ENCODE measurements at regions not wholly inside any gene's neighbourhood (a gene's known extent, or its start where the extent isn't known, plus 50 kb on each side); places are given as distances from the start of the nearest gene placed in this dataset.
"Not testable (repeated sequence)": the region's sequence is repeated elsewhere in the genome, so short reads cannot be mapped to it uniquely, and the experiment has no call there.

DNA sequence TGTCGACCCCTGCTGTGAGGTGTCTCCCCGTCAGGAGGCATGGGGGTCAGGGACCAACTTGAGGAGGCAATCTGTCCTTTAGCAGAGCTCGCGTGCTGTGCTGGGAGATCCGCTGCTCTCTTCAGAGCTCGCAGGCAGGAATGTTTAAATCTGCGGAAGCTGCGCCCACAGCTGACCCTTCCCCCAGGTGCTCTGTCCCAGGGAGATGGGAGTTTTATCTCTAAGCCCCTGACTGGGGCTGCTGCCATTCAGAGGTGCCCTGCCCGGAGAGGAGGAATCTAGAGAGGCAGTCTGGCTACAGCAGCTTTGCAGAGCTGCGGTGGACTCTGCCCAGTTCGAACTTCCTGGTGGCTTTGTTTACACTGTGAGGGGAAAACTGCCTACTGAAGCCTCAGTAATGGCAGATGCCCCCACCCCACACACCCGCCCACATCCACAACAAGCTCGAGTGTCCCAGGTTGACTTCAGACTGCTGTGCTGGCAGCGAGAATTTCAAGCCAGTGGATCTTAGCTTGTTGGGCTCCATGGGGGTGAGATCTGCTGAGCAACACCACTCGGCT lies 133.1 kb downstream of the CENPC start:
- DNase-seq (ENCODE audit: extremely low read depth in 1 of 2, low read depth in 1 of 2), result not testable (repeated sequence)

DNA sequence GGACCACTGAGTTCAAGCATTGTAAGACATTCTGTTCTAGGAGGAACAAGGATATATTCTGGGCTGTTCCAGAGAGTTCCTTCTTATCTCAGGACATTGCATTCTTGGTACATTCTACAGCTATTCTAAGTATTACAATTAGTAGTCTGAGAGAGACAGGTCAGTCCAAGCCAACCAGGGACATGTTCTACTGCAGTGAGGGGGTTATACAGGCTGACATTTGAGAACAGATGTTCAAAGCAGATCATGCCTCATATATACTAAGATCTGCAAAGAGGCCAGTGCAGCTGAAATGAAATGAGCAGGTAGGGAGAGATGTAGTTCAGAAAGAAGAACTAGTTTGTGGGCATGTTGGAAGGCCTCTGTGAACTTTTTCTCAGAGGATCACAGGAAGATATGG lies 142.0 kb downstream of the CENPC start:
- DNase-seq (ENCODE audit: extremely low read depth in 1 of 2, low read depth in 1 of 2), result no peak

GRCh38 chr4:67401902-67402301 lies 143.4 kb downstream of the CENPC start:
- no peak for DNase-seq (ENCODE audit: extremely low read depth in 1 of 2, low read depth in 1 of 2)

GRCh38 chr4:67397931-67398330 lies 147.4 kb downstream of the CENPC start:
- DNase-seq (ENCODE audit: extremely low read depth in 1 of 2, low read depth in 1 of 2), result no peak

DNA sequence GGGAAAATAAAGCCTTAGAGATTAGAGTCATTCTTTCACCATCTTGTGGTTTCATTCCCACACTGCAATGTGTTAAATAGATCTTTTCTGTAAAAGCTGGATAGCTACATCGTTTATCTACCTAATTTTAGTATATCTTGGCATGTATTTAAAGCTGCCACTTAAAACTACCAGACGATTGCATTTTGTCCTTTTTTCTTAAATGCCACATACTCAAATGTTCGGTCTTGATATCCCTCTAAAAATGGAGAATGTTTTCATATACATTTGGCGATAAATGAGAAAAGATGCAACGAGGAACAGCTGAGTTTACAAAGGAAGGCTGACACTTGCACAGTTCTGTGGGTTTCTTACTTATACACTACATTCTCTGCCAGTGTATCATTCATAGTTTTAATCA lies 148.3 kb downstream of the CENPC start:
- no peak for DNase-seq (ENCODE audit: extremely low read depth in 1 of 2, low read depth in 1 of 2)

GRCh38 chr4:67396008-67396407 lies 149.3 kb downstream of the CENPC start:
- no peak for DNase-seq (ENCODE audit: extremely low read depth in 1 of 2, low read depth in 1 of 2)

DNA sequence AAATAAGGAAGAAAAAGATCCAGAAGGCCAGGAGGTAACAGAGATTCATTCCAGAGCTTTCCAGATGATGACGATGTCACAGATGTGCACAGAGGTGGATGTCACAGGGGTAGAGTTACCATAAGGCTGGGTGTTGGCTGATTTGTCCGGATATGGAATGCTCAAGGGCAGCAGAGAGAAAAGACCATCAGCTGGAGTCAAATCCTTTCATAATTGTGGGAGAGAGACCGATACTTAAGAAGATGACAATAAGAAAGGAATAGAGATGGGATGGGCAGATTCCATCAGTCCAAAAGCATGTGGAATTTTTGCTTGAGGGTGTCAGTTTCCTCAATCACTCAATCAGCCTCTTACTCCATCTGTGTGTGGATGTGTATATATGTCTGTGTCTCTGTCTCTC lies 150.4 kb downstream of the CENPC start:
- no peak for DNase-seq (ENCODE audit: extremely low read depth in 1 of 2, low read depth in 1 of 2)

DNA sequence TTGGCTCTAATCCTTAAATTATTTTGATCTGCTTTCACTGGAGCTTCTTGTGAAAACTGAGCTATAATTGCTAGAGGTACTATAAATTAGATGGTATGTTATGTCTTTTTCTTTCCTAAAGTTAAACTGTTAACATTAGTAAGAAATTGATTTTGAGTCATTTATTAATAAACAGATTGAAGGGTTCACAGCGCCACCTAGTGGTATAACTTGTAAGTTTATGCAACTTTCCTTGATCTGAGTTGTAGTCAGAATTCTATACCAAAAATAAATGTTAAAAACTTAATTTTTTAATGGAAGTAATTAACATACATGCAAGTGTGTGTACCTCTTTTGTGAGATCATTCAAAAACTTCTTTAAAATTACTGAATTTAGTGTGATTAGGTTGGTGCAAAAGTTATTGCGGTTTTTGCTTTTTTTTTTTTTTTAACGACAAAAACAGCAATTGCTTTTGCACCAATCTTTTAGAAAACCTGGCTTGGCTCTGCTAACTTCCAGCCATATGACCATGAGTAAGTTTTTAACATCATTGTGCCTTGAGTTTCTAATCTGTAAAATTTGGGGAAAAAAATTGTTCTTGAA lies 151.5 kb downstream of the CENPC start:
- no peak for DNase-seq (ENCODE audit: extremely low read depth in 1 of 2, low read depth in 1 of 2)

GRCh38 chr4:67393007-67393406 lies 152.3 kb downstream of the CENPC start:
- no peak for DNase-seq (ENCODE audit: extremely low read depth in 1 of 2, low read depth in 1 of 2)

- not testable (repeated sequence) for DNase-seq (ENCODE audit: extremely low read depth in 1 of 2, low read depth in 1 of 2)
Observed at GRCh38 chr4:67381406-67381804, 163.9 kb downstream of the CENPC start.

DNA sequence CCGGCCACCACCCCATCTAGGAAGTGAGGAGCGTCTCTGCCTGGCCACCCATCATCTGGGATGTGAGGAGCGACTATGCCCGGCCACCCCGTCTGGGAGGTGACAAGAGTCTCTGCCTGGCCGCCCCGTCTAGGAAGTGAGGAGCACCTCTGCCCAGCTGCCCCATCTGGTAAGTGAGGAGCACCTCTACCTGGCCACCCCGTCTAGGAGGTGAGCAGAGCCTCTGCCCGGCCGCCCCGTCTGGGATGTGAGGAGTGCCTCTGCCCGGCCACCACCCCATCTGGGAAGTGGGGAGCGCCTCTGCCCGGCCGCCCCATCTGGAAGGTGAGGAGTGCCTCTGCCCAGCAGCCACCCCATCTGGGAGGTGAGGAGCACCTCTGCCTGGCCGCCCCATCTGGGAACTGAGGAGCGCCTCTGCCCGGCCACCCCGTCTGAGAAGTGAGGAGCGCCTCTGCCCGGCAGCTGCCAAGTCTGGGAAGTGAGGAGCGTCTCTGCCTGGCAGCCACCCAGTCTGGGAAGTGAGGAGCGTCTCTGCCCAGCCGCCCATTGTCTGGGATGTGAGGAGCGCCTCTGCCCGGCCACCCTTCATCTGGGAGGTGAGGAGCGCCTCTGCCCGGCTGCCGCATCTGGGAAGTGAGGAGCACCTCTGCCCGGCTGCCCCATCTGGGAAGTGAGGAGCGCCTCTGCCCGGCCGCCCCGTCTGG lies 164.4 kb downstream of the CENPC start:
- not testable (repeated sequence) for DNase-seq (ENCODE audit: extremely low read depth in 1 of 2, low read depth in 1 of 2)

DNA sequence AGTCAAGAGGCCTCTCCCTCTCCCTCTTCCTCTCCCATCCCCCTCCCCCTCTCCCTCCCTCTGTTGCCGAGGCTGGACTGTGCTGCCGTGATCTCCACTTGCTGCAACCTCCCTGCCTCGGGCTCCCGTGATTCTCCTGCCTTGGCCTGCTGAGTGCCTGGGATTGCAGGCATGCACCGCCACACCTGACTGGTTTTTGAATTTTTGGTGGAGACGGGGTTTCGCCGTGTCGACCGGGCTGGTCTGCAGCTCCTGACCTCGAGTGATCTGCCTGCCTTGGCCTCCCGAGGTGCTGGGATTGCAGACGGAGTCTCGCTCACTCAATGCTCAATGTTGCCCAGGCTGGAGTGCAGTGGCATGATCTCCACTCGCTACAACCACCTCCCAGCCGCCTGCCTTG lies 165.1 kb downstream of the CENPC start:
- no peak for DNase-seq (ENCODE audit: extremely low read depth in 1 of 2, low read depth in 1 of 2)

DNA sequence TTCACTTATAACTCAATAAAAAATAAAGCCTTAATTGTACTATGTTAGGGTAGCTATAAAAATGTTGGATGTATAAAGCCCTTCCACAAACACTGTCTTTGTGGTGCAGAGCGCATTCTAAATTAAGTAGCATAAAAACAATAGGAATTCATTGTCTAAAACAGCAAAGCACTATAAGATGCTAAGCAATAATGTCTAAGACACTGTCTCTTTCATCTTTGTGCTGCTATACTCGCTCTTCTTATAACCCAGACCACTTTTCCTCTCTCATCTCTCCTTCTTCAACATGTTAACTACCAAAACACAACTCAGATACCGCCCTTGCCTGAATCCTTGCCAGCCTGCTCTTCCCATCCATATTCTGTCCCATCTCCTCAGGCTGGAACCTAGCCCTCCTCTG lies 170.0 kb downstream of the CENPC start:
- DNase-seq (ENCODE audit: extremely low read depth in 1 of 2, low read depth in 1 of 2), result no peak

DNA sequence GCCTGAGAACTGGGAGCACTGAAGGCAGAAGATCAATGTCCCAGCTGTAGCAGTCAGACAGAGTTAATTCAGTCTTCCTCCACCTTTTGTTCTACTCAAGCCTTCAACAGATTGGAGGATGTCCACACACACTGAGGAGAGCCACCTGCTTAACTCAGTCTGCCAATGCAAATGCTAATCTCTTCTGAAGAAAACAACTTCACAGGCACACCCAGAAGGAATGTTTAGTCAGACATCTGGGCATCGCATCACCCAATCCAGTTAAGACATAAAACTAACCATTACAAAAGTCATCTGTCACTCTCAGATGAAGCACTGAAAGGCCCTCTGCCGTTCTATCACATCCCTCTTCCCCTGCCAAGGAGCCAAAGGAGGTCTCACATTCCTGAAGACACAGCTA lies 173.7 kb downstream of the CENPC start:
- no peak for DNase-seq (ENCODE audit: extremely low read depth in 1 of 2, low read depth in 1 of 2)

GRCh38 chr4:67366311-67366861 lies 178.9 kb downstream of the CENPC start:
- DNase-seq (ENCODE audit: extremely low read depth in 1 of 2, low read depth in 1 of 2), result no peak

GRCh38 chr4:67365661-67366245 lies 179.6 kb downstream of the CENPC start:
- no peak for DNase-seq (ENCODE audit: extremely low read depth in 1 of 2, low read depth in 1 of 2)

GRCh38 chr4:67355806-67356205 lies 189.5 kb downstream of the CENPC start:
- DNase-seq (ENCODE audit: extremely low read depth in 1 of 2, low read depth in 1 of 2), result no peak

GRCh38 chr4:67346654-67347053 lies 198.6 kb downstream of the CENPC start:
- no peak for DNase-seq (ENCODE audit: extremely low read depth in 1 of 2, low read depth in 1 of 2)

DNA sequence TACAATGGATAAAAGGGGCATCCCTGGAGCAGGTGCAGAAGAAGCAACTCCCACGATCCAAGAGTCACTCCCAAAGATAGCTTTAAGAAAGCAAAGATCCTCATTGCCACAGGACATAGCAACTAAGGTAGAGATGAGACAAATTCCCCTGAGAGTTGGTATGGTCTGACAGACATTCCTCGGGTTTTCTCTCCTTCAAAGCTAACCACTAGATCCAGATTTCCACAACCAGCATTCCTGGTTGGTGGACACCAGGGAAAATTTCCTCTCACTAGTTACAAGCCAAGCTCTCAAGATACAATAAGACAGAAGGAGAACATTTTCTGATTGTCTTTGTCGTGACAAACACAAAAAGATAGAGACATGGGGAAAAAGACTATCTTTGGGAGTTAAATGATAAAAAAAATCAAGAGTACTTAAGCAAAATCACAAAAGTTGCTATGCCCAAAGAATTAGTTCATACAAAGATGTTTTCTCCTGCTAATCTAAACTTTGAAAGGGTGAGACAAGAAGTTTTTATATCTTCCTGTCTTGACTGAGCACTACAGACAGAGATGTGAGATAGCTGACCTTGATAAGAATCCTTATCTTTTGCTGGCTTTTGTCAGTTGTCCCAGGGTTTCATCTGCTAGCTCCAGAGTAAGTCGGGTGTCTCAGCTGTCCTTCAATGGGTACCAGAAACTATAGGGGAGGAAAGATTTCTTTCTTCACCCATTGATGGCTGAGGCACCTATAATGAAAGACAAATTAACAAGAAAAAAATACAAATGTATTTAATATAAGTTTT lies 200.5 kb downstream of the CENPC start:
- DNase-seq (ENCODE audit: extremely low read depth in 1 of 2, low read depth in 1 of 2), result no peak

DNA sequence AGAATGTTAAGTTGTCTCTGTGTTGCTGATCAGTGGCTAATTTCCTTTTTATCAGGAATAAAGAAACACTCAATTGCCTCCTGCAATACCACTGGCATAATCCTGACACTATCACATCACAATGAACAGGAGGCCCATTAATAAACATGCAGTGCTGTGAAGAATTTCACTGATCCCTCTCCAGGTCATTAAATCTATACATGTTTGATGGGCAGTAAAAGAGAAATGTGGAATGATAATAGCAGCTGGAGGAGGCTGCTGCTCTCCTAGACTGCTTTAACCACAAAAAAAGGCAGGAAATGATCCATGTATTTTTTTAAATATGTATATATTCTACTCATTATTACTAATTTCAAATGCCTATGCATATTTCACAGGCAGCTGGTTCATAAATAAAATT lies 202.1 kb downstream of the CENPC start:
- DNase-seq (ENCODE audit: extremely low read depth in 1 of 2, low read depth in 1 of 2), result no peak

GRCh38 chr4:67342291-67342690 lies 203.0 kb downstream of the CENPC start:
- no peak for DNase-seq (ENCODE audit: extremely low read depth in 1 of 2, low read depth in 1 of 2)

All from activated CD8-positive, alpha-beta memory T cell treated with anti-CD3 and anti-CD28 coated beads for 1 hour (primary cell).